ENCODE measurements at regions not wholly inside any gene's neighbourhood (a gene's known extent, or its start where the extent isn't known, plus 50 kb on each side); places are given as distances from the start of the nearest gene placed in this dataset.

DNA sequence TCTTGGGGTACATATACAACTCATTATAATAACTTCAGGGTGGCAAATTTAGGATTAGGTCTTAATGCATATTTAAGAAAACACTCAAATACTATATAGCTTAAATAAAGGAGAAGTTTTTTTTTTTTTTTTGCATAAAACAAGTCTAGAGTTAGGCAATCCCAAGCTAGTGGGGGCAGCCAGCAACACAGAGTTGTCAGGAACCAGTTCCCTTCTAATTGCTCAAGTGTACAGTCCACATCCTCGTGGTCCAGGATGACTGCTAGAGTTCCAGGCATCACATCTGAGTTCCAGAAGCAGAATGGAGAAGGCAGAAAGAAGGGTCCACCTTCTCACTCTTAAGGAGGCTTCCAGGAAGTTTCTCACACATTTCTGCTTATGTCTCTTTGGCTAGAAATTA, 261.9 kb upstream of the PLET1 start:
- TF ChIP-seq, protein P1, sequence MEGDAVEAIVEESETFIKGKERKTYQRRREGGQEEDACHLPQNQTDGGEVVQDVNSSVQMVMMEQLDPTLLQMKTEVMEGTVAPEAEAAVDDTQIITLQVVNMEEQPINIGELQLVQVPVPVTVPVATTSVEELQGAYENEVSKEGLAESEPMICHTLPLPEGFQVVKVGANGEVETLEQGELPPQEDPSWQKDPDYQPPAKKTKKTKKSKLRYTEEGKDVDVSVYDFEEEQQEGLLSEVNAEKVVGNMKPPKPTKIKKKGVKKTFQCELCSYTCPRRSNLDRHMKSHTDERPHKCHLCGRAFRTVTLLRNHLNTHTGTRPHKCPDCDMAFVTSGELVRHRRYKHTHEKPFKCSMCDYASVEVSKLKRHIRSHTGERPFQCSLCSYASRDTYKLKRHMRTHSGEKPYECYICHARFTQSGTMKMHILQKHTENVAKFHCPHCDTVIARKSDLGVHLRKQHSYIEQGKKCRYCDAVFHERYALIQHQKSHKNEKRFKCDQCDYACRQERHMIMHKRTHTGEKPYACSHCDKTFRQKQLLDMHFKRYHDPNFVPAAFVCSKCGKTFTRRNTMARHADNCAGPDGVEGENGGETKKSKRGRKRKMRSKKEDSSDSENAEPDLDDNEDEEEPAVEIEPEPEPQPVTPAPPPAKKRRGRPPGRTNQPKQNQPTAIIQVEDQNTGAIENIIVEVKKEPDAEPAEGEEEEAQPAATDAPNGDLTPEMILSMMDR (IDR thresholded peaks at IDR 0.05 in 2 of 3, conservative IDR thresholded peaks at IDR 0.05 in 1 of 3; ENCODE audit: borderline replicate concordance in 1 of 3, insufficient read depth in 1 of 3, low read depth in 2 of 3, low read length in 2 of 3), result no peak
- TF ChIP-seq POLR2AphosphoS5 (IDR thresholded peaks at IDR 0.05; ENCODE audit: low read depth, low read length) (no peak), POLR2A (IDR thresholded peaks at IDR 0.05; ENCODE audit: borderline replicate concordance, extremely low read depth, insufficient read depth, insufficient read length) (no peak), SIN3A (IDR thresholded peaks at IDR 0.05; ENCODE audit: low read depth) (no peak), EZH2 (IDR thresholded peaks at IDR 0.05) (no peak), ZFX (IDR thresholded peaks at IDR 0.05) (no peak)
- TF ChIP-seq, protein P2, sequence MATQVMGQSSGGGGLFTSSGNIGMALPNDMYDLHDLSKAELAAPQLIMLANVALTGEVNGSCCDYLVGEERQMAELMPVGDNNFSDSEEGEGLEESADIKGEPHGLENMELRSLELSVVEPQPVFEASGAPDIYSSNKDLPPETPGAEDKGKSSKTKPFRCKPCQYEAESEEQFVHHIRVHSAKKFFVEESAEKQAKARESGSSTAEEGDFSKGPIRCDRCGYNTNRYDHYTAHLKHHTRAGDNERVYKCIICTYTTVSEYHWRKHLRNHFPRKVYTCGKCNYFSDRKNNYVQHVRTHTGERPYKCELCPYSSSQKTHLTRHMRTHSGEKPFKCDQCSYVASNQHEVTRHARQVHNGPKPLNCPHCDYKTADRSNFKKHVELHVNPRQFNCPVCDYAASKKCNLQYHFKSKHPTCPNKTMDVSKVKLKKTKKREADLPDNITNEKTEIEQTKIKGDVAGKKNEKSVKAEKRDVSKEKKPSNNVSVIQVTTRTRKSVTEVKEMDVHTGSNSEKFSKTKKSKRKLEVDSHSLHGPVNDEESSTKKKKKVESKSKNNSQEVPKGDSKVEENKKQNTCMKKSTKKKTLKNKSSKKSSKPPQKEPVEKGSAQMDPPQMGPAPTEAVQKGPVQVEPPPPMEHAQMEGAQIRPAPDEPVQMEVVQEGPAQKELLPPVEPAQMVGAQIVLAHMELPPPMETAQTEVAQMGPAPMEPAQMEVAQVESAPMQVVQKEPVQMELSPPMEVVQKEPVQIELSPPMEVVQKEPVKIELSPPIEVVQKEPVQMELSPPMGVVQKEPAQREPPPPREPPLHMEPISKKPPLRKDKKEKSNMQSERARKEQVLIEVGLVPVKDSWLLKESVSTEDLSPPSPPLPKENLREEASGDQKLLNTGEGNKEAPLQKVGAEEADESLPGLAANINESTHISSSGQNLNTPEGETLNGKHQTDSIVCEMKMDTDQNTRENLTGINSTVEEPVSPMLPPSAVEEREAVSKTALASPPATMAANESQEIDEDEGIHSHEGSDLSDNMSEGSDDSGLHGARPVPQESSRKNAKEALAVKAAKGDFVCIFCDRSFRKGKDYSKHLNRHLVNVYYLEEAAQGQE (IDR thresholded peaks at IDR 0.05; ENCODE audit: low read depth), result no peak

All from HCT116 (cell line).